Immature natural killer cell (primary cell): ENCODE measurements at regions not wholly inside any gene's neighbourhood (a gene's known extent, or its start where the extent isn't known, plus 50 kb on each side); places are given as distances from the start of the nearest gene placed in this dataset.

Experiments
- DNase-seq, 3 donors: peaks; one replicate each; pipeline ENCODE4 v3.0.0; 2022; ENCODE audit warnings: mixed read lengths in 1 of 3
- H3K27ac Mint-ChIP-seq, 6 donors: one replicate each; pipeline ENCODE4 v1.8.0; 2020; ENCODE audit warnings: mixed read lengths in 6 of 6, mild to moderate bottlenecking in 5 of 6, inconsistent platforms in 4 of 6, moderate library complexity in 3 of 6
- H3K27me3 Mint-ChIP-seq, 3 donors: one replicate each; pipeline ENCODE4 v1.8.0; 2020 to 2021; ENCODE audit warnings: low read depth in 3 of 3, mild to moderate bottlenecking in 3 of 3, mixed read lengths in 3 of 3, moderate library complexity in 3 of 3, inconsistent platforms in 1 of 3
- H3K36me3 Mint-ChIP-seq, 3 donors: one replicate each; pipeline ENCODE4 v1.8.0; 2020; ENCODE audit warnings: mixed read lengths in 3 of 3, inconsistent platforms in 2 of 3, mild to moderate bottlenecking in 2 of 3
- H3K4me1 Mint-ChIP-seq, 2 donors: one replicate each; pipeline ENCODE4 v1.8.0; 2020; ENCODE audit warnings: inconsistent platforms in 2 of 2, mild to moderate bottlenecking in 2 of 2, mixed read lengths in 2 of 2, moderate library complexity in 1 of 2
- H3K4me3 Mint-ChIP-seq, 5 donors: one replicate each; pipeline ENCODE4 v1.8.0; 2020; ENCODE audit warnings: mild to moderate bottlenecking in 5 of 5, mixed read lengths in 5 of 5, inconsistent platforms in 3 of 5, moderate library complexity in 3 of 5
- H3K9me3 Mint-ChIP-seq, 6 donors: one replicate each; pipeline ENCODE4 v1.8.0; 2020; ENCODE audit warnings: mild to moderate bottlenecking in 6 of 6, mixed read lengths in 6 of 6, inconsistent platforms in 4 of 6, moderate library complexity in 3 of 6

DNA sequence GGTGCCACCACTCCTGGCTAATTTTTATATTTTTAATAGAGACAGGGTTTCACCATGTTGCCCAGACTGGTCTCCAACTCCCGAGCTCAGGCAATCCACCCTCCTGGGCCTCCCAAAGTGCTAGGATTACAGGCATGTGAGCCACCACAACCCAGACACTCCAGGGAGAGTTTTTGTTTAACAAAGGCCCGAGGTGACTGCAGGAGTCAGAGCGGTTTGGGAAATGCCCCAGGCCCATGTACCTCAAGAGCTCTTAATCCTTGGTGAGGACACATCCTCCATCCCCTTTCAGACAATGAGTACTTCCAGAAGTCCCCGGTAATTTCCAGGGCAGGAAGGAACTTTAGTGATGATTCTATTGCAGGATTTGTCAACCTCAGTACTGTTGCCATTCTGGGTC is 176.0 kb downstream of the ESRRB start:
- no peak overlapping the region for H3K27ac Mint-ChIP-seq
- no peaks in the 10 kb centered on the region for H3K36me3 Mint-ChIP-seq
- DNase-seq, result no peak
- H3K27me3 Mint-ChIP-seq, result peaks cover 0 to 5% (median 0%) of the 10 kb centered on the region in 3 donors
- H3K9me3 Mint-ChIP-seq, result peaks cover 0 to 2% (median 0%) of the 10 kb centered on the region in 6 donors
- no peaks in the 10 kb centered on the region for H3K4me1 Mint-ChIP-seq
- H3K4me3 Mint-ChIP-seq, result no peak overlapping the region

GRCh38 chr14:76564471-76565422 is 188.8 kb downstream of the ESRRB start:
- Mint-ChIP-seq H3K36me3 (no peaks in the 10 kb centered on the region), H3K4me3 (no peak overlapping the region)

DNA sequence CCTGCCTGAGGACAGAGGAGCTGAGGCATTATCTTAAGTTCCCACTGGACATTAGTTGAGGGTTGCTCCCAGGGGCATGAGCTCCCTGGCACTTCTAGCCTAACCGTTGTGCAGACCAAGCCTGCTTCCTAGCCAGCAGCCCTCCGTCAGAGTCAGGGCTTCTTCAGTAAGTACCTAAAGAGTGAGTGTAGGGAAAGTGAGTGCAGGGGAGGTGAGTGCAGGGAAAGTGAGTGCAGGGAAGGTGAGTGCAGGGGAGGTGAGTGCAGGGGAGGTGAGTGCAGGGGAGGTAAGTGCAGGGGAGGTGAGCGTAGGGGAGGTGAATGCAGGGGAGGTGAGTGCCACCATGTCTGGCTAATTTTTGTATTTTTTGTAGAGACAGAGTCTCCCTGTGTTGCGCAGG is 190.5 kb downstream of the ESRRB start:
- Mint-ChIP-seq H3K27me3 (peaks cover 2 to 9% (median 6%) of the 10 kb centered on the region in 3 donors), H3K27ac (no peak overlapping the region), H3K36me3 (no peaks in the 10 kb centered on the region), H3K4me3 (no peak overlapping the region), H3K9me3 (peaks cover 0 to 2% (median 0%) of the 10 kb centered on the region in 6 donors), H3K4me1 (no peaks in the 10 kb centered on the region)
- DNase-seq, result no peak

More at GRCh38 chr14:76564471-76565422, 188.8 kb downstream of the ESRRB start:
- DNase-seq, result no peak
- peaks cover 0 to 2% (median 0%) of the 10 kb centered on the region in 6 donors for H3K9me3 Mint-ChIP-seq
- H3K4me1 Mint-ChIP-seq, result no peaks in the 10 kb centered on the region
- no peak overlapping the region for H3K27ac Mint-ChIP-seq
- H3K27me3 Mint-ChIP-seq, result peaks cover 2 to 9% (median 7%) of the 10 kb centered on the region in 3 donors

GRCh38 chr14:76574416-76575095 is 186.7 kb upstream of the VASH1 start:
- DNase-seq, result no peak
- Mint-ChIP-seq H3K4me1 (no peaks in the 10 kb centered on the region), H3K36me3 (no peaks in the 10 kb centered on the region), H3K27me3 (peaks cover 2 to 6% (median 5%) of the 10 kb centered on the region in 3 donors), H3K27ac (no peak overlapping the region), H3K4me3 (no peak overlapping the region), H3K9me3 (no peaks in the 10 kb centered on the region)

- Mint-ChIP-seq H3K4me1 (no peaks in the 10 kb centered on the region), H3K27me3 (peaks cover 5 to 7% (median 6%) of the 10 kb centered on the region in 3 donors), H3K27ac (no peak overlapping the region), H3K9me3 (no peaks in the 10 kb centered on the region), H3K4me3 (no peak overlapping the region), H3K36me3 (no peaks in the 10 kb centered on the region)
- no peak for DNase-seq
Measured at GRCh38 chr14:76575108-76575507, 186.2 kb upstream of the VASH1 start.

GRCh38 chr14:76576047-76576741 is 185.1 kb upstream of the VASH1 start:
- Mint-ChIP-seq H3K27ac (no peak overlapping the region), H3K36me3 (no peaks in the 10 kb centered on the region), H3K9me3 (no peaks in the 10 kb centered on the region), H3K27me3 (peaks cover 5 to 8% (median 6%) of the 10 kb centered on the region in 3 donors), H3K4me1 (no peaks in the 10 kb centered on the region), H3K4me3 (no peak overlapping the region)
- DNase-seq, result no peak

DNA sequence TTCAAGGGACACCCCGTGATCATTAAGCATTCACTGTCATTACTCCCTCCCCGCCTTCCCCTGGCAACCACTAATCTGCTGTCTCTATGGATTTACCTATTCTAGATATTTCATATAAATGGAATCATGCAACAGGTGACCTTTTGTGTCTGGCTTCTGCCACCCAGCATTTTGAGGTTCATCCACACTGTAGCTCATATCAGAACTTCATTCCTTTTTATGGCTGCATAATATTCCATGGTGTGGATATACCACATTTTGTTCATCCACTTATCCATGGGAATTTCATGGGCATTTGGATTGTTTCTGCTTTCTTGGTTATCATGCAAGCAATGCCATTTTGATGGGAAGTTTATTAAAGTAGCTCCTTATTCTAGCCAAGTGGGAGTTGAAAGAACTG is 184.2 kb upstream of the VASH1 start:
- DNase-seq, result no peak
- Mint-ChIP-seq H3K9me3 (no peaks in the 10 kb centered on the region), H3K4me3 (no peak overlapping the region), H3K27me3 (peaks cover 3 to 8% (median 5%) of the 10 kb centered on the region in 3 donors), H3K4me1 (no peaks in the 10 kb centered on the region), H3K36me3 (no peaks in the 10 kb centered on the region), H3K27ac (no peak overlapping the region)

DNA sequence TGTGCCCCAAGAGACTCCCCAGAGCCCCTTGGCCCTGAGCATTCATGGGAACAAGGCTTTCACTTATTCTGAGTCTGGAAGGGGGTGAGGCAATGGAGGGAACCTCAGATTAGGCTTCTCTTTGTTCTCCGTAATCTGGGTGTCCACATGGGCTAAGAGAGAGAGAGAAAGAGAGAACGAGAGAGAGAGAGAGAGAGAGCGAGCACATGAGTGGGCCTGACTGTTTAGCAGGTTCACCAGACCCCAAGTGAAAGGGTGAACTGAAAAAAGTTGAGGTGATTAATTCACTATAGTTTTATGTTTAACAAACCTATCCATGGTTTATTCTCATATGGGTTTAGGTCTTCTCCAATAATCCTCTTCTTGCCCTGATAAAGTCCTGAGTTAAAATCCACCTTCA is 183.4 kb upstream of the VASH1 start:
- Mint-ChIP-seq H3K9me3 (no peaks in the 10 kb centered on the region), H3K4me1 (no peaks in the 10 kb centered on the region), H3K4me3 (no peak overlapping the region), H3K27me3 (peaks cover 3 to 8% (median 5%) of the 10 kb centered on the region in 3 donors), H3K27ac (no peak overlapping the region), H3K36me3 (no peaks in the 10 kb centered on the region)
- DNase-seq, result no peak

DNA sequence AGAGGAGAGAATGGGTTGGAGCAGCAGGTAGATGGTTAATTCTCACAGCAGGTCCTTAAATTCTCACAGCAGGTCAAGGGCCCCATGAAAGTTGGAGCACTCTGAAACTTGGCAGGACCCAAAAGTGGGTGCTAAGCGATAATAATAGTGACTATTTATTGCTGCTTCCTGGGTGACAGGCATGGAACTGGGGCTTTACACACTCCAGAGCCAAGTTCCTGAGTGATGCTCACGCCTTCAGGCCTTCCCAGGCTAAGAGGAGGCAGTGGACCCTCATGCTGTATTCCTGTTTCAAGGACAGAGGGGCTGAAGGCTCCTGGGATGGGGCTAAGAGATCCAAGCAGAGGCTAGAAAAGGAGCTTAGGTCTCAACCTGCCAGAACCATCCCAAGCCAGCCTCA is 180.9 kb upstream of the VASH1 start:
- Mint-ChIP-seq H3K27ac (no peak overlapping the region), H3K9me3 (no peaks in the 10 kb centered on the region), H3K27me3 (peaks cover under 1 to 7% (median 5%) of the 10 kb centered on the region in 3 donors), H3K4me3 (no peak overlapping the region), H3K36me3 (no peaks in the 10 kb centered on the region), H3K4me1 (no peaks in the 10 kb centered on the region)
- DNase-seq, result no peak

DNA sequence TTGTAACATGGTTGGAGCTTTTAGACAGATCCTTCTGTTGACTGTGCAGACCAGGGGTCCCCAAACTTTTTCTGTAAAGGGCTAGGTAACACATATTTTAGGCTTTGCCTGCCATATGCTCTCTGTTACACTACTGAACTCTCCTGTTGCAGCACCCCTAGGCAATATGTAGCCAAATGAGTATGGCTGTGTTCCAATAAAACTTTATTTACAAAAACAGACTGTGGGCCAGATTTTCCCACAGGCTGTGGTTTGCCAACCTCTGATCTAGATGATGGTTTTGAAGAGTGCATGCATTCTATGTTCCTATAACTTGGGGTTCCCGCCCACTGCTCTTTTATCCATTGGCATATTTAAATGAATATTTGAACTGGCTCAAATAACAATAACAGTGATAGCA is 180.3 kb upstream of the VASH1 start:
- Mint-ChIP-seq H3K4me1 (no peaks in the 10 kb centered on the region), H3K36me3 (no peaks in the 10 kb centered on the region), H3K4me3 (no peak overlapping the region), H3K27ac (no peak overlapping the region), H3K9me3 (no peaks in the 10 kb centered on the region), H3K27me3 (peaks cover 0 to 7% (median 3%) of the 10 kb centered on the region in 3 donors)
- no peak for DNase-seq

- Mint-ChIP-seq H3K27me3 (peaks cover 0 to 7% (median 3%) of the 10 kb centered on the region in 3 donors), H3K4me1 (no peaks in the 10 kb centered on the region), H3K4me3 (no peak overlapping the region), H3K9me3 (no peaks in the 10 kb centered on the region), H3K27ac (no peak overlapping the region), H3K36me3 (no peaks in the 10 kb centered on the region)
- DNase-seq, result no peak
Measured at GRCh38 chr14:76581592-76581991, 179.7 kb upstream of the VASH1 start.

DNA sequence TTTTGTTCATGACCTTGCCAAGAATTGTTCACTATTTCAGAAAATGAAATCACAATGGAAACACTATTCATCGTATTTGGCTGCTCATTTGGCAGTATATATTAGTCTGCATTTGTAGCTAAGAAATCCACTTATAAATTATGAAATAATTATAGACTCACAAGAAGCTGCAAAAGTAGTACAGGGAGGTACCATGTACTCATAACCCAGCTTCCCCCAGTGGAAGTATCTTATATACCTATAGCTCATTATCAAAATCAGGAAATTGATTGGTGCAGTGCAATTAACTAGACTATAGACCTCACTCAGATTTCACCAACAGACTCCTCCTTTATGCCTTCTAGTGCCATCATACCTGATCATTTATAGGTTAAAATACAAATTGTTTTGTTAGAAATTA is 178.8 kb upstream of the VASH1 start:
- H3K27ac Mint-ChIP-seq, result no peak overlapping the region
- no peak for DNase-seq
- H3K9me3 Mint-ChIP-seq, result no peaks in the 10 kb centered on the region
- H3K36me3 Mint-ChIP-seq, result no peaks in the 10 kb centered on the region
- H3K4me3 Mint-ChIP-seq, result no peak overlapping the region
- H3K27me3 Mint-ChIP-seq, result peaks cover 0 to 7% (median under 1%) of the 10 kb centered on the region in 3 donors
- no peaks in the 10 kb centered on the region for H3K4me1 Mint-ChIP-seq

- H3K9me3 Mint-ChIP-seq, result no peaks in the 10 kb centered on the region
- no peak for DNase-seq
- peaks cover 0 to 7% (median 0%) of the 10 kb centered on the region in 3 donors for H3K27me3 Mint-ChIP-seq
- no peak overlapping the region for H3K4me3 Mint-ChIP-seq
- H3K27ac Mint-ChIP-seq, result no peak overlapping the region
- H3K36me3 Mint-ChIP-seq, result no peaks in the 10 kb centered on the region
- no peaks in the 10 kb centered on the region for H3K4me1 Mint-ChIP-seq
Measured at GRCh38 chr14:76583174-76583573, 178.1 kb upstream of the VASH1 start.

DNA sequence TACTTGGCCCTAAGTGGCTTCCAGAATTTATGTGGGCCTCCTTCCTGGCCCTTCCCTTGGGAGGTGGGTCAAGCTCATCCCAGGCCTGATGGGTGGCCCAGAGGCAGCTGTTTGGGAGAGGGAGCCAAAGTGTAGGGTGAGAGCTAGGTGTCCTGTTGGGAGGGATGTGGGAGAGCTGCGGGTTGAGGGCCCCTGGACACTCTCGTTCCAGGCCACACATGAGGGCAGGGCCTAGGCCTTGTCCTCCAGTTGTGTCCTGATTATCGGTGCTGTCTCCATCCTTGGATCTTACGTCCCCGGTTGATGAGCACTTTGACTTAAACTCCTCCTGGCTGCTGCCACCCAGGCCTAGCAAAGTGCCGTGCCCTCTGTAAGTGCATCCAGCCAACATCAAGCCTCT is 177.5 kb upstream of the VASH1 start:
- Mint-ChIP-seq H3K27ac (no peak overlapping the region), H3K36me3 (no peaks in the 10 kb centered on the region), H3K9me3 (no peaks in the 10 kb centered on the region), H3K4me3 (no peak overlapping the region), H3K4me1 (no peaks in the 10 kb centered on the region), H3K27me3 (peaks cover 0 to 7% (median 0%) of the 10 kb centered on the region in 3 donors)
- no peak for DNase-seq
